ENCODE measurements at regions not wholly inside any gene's neighbourhood (a gene's known extent, or its start where the extent isn't known, plus 50 kb on each side); places are given as distances from the start of the nearest gene placed in this dataset.

DNA sequence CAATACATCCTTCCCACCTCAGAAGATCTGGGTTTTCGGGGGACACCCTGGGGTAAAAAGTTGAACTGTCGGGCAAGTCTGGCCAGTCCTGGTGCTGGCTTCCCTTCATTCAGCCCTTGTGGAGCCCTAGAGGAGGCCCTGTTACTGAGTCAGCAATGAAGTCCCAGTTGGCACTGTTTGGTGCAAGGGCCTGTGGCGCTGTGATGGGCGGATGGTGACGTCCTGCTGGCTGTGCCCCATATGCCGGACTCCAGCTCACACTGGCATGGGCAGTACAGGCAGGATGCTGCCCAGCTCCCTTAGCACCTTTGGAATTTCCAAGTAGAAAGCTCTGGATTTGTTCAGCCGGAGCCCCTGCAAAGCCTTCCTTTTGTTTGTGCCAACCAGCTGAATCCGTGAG lies 186.2 kb upstream of the PMEPA1 start:
- DNase-seq (ENCODE audit: low spot score) = no peak

DNA sequence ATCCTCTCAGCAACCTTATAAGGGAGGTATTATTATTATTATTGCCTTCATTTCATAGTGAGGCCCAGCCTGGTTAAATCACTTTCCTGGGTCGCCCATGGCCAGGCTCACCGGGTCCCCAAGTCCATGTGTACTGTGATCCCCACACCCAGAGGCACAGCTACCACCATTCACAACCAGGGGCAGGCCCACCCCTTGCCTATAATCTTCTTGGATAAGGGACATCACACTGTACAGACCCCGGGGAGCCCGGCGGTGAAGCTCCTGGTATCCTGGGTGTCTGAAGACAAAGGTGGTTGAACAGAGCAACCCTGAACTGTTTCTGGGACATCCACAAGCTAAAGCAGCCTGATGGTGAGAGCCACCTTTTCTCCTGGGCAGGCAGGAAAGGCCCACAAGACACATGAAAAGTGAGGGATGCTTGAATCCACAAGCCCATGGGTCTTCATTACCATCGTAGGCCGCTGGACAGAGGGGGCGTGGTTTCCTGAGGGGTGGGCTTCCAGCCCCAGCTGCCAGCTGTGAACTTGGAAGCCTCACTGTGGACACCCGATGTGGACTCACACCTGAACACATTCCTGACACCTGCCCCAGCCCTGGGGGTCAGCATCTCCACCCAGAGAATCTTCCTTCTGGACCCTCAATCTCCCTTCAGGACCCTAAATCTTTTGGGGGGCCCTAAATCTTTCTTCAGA lies 185.5 kb upstream of the PMEPA1 start:
- DNase-seq (ENCODE audit: low spot score) = no peak

- DNase-seq (ENCODE audit: low spot score) = no peak
Measured at GRCh38 chr20:57894522-57894921, 184.7 kb upstream of the PMEPA1 start.

GRCh38 chr20:57894096-57894495 lies 184.3 kb upstream of the PMEPA1 start:
- no peak for DNase-seq (ENCODE audit: low spot score)

GRCh38 chr20:57893366-57893999 lies 183.7 kb upstream of the PMEPA1 start:
- DNase-seq (ENCODE audit: low spot score) = no peak

- DNase-seq (ENCODE audit: low spot score) = no peak
Measured at GRCh38 chr20:57892471-57892870, 182.7 kb upstream of the PMEPA1 start.

DNA sequence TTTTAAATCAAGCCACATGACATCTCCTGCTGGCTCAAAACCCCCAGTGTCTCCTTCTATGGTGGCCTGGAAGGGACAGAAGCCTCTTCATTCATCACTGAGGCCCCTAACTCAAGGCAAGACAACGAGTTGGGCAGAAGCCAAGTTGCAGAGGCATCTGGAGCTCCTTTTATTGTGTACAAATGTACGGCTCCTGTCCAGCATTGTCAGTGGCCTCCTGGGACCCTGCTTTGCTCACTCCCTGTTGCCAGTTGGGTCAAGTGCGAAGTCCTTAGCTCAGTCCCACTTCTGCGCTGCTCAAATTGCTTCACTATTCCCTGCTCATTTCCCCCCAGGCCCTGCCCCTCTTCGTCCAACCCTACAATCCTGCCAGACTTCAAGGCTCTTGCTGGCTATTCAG lies 181.2 kb upstream of the PMEPA1 start:
- DNase-seq (ENCODE audit: low spot score) = no peak

GRCh38 chr20:57890202-57890800 lies 180.5 kb upstream of the PMEPA1 start:
- DNase-seq (ENCODE audit: low spot score) = no peak

- no peak for DNase-seq (ENCODE audit: low spot score)
Measured at GRCh38 chr20:57888591-57888990, 178.8 kb upstream of the PMEPA1 start.

GRCh38 chr20:57884956-57885355 lies 175.1 kb upstream of the PMEPA1 start:
- DNase-seq (ENCODE audit: low spot score) = no peak

DNA sequence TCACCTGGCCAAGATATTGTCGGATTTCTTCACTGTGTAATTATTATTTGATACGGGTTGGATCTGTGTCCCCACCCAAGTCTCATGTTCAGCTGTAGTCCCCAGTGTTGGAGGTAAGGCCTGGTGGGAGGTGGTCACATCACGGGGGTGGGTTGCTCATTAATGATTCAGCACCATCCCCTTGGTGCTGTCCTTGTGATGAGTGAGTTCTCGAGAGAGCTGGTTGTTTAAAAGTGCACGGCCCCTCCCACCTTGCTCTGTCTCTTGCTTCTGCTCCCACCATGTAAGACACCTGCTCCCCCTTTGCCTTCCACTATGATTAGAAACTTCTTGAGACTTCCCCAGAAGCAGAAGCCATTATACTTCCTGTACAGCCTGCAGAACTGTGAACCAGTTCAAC lies 173.9 kb upstream of the PMEPA1 start:
- DNase-seq (ENCODE audit: low spot score) = no peak

- no peak for DNase-seq (ENCODE audit: low spot score)
Measured at GRCh38 chr20:57883224-57883623, 173.4 kb upstream of the PMEPA1 start.

- no peak for DNase-seq (ENCODE audit: low spot score)
Measured at GRCh38 chr20:57882451-57883161, 172.8 kb upstream of the PMEPA1 start.

GRCh38 chr20:57881466-57882385 lies 171.9 kb upstream of the PMEPA1 start:
- DNase-seq (ENCODE audit: low spot score) = no peak

DNA sequence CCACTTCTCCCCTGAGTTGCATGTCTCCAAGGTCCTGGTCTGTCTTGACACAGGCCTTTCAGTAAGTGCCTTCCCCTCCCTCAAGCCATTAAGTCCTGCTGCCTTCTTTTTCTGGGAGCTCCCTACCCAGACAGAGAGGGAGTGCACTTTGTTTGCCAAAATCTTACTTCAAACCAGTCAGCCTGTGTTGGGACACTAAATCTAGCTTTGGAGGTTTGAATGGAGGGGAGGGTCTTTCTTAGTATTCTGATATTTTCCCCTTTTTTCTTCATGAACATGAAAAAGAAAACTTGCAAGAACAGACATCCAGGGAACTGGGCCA lies 170.7 kb upstream of the PMEPA1 start:
- DNase-seq (ENCODE audit: low spot score) = no peak

DNA sequence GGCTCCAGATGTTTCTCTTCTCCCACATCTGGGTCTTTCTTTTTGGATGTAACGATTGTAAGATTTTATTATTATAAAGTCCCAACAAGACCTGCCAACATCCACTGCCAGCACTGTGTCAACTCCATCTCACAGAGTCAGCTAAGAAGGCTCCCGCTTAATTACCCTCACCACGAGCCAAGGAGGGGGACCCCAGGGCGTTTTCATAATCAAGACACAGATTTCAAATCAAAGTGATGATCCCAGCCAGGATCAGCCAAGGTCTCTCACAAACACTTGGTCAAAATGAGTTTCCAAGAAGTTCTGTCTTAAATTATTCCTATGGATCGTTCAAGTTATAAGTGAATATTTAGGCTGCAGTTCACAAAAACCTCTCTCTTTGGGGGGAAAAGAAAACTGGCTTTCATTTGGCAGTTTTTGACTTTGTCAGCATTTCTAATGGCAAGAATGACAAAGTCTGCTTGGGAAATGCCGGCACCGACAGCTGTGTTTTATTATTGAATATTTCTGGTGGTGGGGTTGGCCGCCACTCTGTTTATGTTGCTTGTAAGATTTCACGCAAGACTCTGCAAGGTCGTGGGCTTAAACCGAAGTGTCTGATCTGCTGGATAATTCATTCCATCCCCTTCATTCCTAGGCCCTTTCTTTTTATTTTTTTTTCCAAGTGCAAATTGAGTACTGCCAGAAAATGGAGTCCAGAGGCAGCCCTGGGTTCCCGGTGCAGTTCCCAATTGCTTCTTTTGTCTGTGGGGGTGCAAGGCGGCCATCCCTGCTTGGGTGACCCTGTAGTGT lies 170.2 kb upstream of the PMEPA1 start:
- DNase-seq (ENCODE audit: low spot score) = no peak

- DNase-seq (ENCODE audit: low spot score) = no peak
Measured at GRCh38 chr20:57879437-57879778, 169.6 kb upstream of the PMEPA1 start.

GRCh38 chr20:57878786-57879424 lies 169.1 kb upstream of the PMEPA1 start:
- DNase-seq (ENCODE audit: low spot score) = no peak

- no peak for DNase-seq (ENCODE audit: low spot score)
Measured at GRCh38 chr20:57877995-57878394, 168.2 kb upstream of the PMEPA1 start.

DNA sequence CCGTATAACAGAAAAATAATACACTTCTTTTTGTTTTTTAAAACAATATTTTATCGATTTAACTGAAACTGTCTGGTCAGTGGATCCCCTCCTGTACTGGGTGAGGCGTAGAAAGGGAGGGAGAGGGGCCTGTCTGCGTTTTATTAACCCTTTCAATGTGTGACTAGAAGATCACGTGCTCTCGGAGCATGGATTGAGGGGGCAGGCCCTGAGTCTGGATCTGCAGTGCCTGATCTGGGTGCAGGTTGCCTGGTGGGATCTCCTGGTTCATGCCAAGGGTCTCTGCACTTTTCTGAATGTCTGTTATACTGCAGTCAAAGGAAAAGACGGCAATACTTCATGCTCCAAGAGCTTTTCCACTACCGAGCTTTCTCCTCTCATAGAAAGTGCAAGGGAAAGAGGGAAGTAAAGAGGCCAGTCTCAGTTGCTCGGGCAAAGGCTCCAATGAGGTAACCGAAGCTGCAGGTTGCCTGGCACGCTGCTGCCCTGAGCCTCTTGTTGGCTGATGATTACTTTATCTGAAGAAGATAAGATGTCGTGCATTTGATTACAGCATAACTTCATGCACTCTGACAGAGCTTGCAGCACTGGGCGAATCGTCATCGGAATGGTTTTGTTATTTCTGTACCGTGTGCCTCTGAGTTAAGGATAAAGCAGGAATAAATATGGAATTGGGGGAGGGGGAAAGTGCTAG lies 167.5 kb upstream of the PMEPA1 start:
- no peak for DNase-seq (ENCODE audit: low spot score)
